ENCODE measurements at regions not wholly inside any gene's neighbourhood (a gene's known extent, or its start where the extent isn't known, plus 50 kb on each side); places are given as distances from the start of the nearest gene placed in this dataset.

- DNase-seq, result no peak
These were observed 320.3 kb upstream of the TPM1 start for GRCh38 chr15:62722237-62722636.

GRCh38 chr15:62726461-62726860 lies 316.1 kb upstream of the TPM1 start:
- no peak for DNase-seq

GRCh38 chr15:62727501-62727900 lies 315.0 kb upstream of the TPM1 start:
- no peak for DNase-seq

- DNase-seq, result no peak
These were observed 311.7 kb upstream of the TPM1 start for GRCh38 chr15:62730825-62731224.

GRCh38 chr15:62732078-62732477 lies 310.5 kb upstream of the TPM1 start:
- DNase-seq, result no peak

- no peak for DNase-seq
These were observed 307.8 kb upstream of the TPM1 start for GRCh38 chr15:62734706-62735105.

- DNase-seq, result no peak
These were observed 305.8 kb upstream of the TPM1 start for GRCh38 chr15:62736756-62737155.

- no peak for DNase-seq
These were observed 305.0 kb upstream of the TPM1 start for GRCh38 chr15:62737551-62737950.

GRCh38 chr15:62739082-62739481 lies 303.5 kb upstream of the TPM1 start:
- DNase-seq, result no peak

- DNase-seq, result no peak
These were observed 303.0 kb upstream of the TPM1 start for GRCh38 chr15:62739507-62739906.

GRCh38 chr15:62740141-62741004 lies 302.2 kb upstream of the TPM1 start:
- no peak for DNase-seq

- no peak for DNase-seq
These were observed 301.4 kb upstream of the TPM1 start for GRCh38 chr15:62741106-62741505.

- no peak for DNase-seq
These were observed 300.0 kb upstream of the TPM1 start for GRCh38 chr15:62742409-62743171.

GRCh38 chr15:62745621-62746225 lies 296.8 kb upstream of the TPM1 start:
- no peak for DNase-seq

- no peak for DNase-seq
These were observed 294.4 kb upstream of the TPM1 start for GRCh38 chr15:62748196-62748595.

GRCh38 chr15:62749036-62749815 lies 293.3 kb upstream of the TPM1 start:
- no peak for DNase-seq

- no peak for DNase-seq
These were observed 292.1 kb upstream of the TPM1 start for GRCh38 chr15:62750471-62750870.

GRCh38 chr15:62752657-62753517 lies 289.7 kb upstream of the TPM1 start:
- DNase-seq, result no peak

GRCh38 chr15:62753518-62754221 lies 288.9 kb upstream of the TPM1 start:
- DNase-seq, result no peak

GRCh38 chr15:62756326-62756994 lies 286.1 kb upstream of the TPM1 start:
- DNase-seq, result no peak

- DNase-seq, result no peak
These were observed 285.6 kb upstream of the TPM1 start for GRCh38 chr15:62756995-62757360.

Data from NCI-H1048 (cell line).